ENCODE measurements at regions not wholly inside any gene's neighbourhood (a gene's known extent, or its start where the extent isn't known, plus 50 kb on each side); places are given as distances from the start of the nearest gene placed in this dataset.
"Not testable (repeated sequence)": the region's sequence is repeated elsewhere in the genome, so short reads cannot be mapped to it uniquely, and the experiment has no call there.

GRCh38 chr18:37854396-37854795, 288.8 kb upstream of the CELF4 start:
- DNase-seq (ENCODE audit: extremely low read depth, low read depth, low spot score) = no peak

- DNase-seq (ENCODE audit: extremely low read depth, low read depth, low spot score) = no peak
These were observed 288.1 kb upstream of the CELF4 start for GRCh38 chr18:37853706-37854105.

- no peak for DNase-seq (ENCODE audit: extremely low read depth, low read depth, low spot score)
These were observed 286.9 kb upstream of the CELF4 start for GRCh38 chr18:37852464-37852863.

GRCh38 chr18:37847544-37847943, 281.9 kb upstream of the CELF4 start:
- DNase-seq (ENCODE audit: extremely low read depth, low read depth, low spot score) = no peak

- DNase-seq (ENCODE audit: extremely low read depth, low read depth, low spot score) = no peak
These were observed 281.4 kb upstream of the CELF4 start for GRCh38 chr18:37846996-37847395.

GRCh38 chr18:37845498-37845897, 279.9 kb upstream of the CELF4 start:
- DNase-seq (ENCODE audit: extremely low read depth, low read depth, low spot score) = no peak

GRCh38 chr18:37844209-37844970, 278.8 kb upstream of the CELF4 start:
- no peak for DNase-seq (ENCODE audit: extremely low read depth, low read depth, low spot score)

GRCh38 chr18:37838083-37838482, 272.5 kb upstream of the CELF4 start:
- no peak for DNase-seq (ENCODE audit: extremely low read depth, low read depth, low spot score)

GRCh38 chr18:37836071-37836970, 270.7 kb upstream of the CELF4 start:
- DNase-seq (ENCODE audit: extremely low read depth, low read depth, low spot score) = no peak

- DNase-seq (ENCODE audit: extremely low read depth, low read depth, low spot score) = not testable (repeated sequence)
These were observed 266.6 kb upstream of the CELF4 start for GRCh38 chr18:37832010-37832695.

- no peak for DNase-seq (ENCODE audit: extremely low read depth, low read depth, low spot score)
These were observed 247.4 kb upstream of the CELF4 start for GRCh38 chr18:37812961-37813360.

- DNase-seq (ENCODE audit: extremely low read depth, low read depth, low spot score) = no peak
These were observed 240.3 kb upstream of the CELF4 start for GRCh38 chr18:37805773-37806404.

GRCh38 chr18:37796823-37797349, 231.3 kb upstream of the CELF4 start:
- no peak for DNase-seq (ENCODE audit: extremely low read depth, low read depth, low spot score)

GRCh38 chr18:37787452-37787851, 221.9 kb upstream of the CELF4 start:
- no peak for DNase-seq (ENCODE audit: extremely low read depth, low read depth, low spot score)

- no peak for DNase-seq (ENCODE audit: extremely low read depth, low read depth, low spot score)
These were observed 218.2 kb upstream of the CELF4 start for GRCh38 chr18:37783771-37784170.

GRCh38 chr18:37779220-37779619, 213.6 kb upstream of the CELF4 start:
- DNase-seq (ENCODE audit: extremely low read depth, low read depth, low spot score) = no peak

GRCh38 chr18:37778417-37779165, 213.0 kb upstream of the CELF4 start:
- no peak for DNase-seq (ENCODE audit: extremely low read depth, low read depth, low spot score)

- no peak for DNase-seq (ENCODE audit: extremely low read depth, low read depth, low spot score)
These were observed 204.2 kb upstream of the CELF4 start for GRCh38 chr18:37769826-37770225.

GRCh38 chr18:37764541-37765288, 199.1 kb upstream of the CELF4 start:
- DNase-seq (ENCODE audit: extremely low read depth, low read depth, low spot score) = no peak

All from glomerular endothelial cell (primary cell).